Kidney epithelial cell (primary cell): ENCODE measurements at regions not wholly inside any gene's neighbourhood (a gene's known extent, or its start where the extent isn't known, plus 50 kb on each side); places are given as distances from the start of the nearest gene placed in this dataset.
A peak's percentile ranks its signal among the peaks of the same experiment; 100 is the strongest.

ENCODE experiments used
- DNase-seq: peaks from one replicate; pipeline ENCODE4 v3.0.0-alpha.2; 2010; ENCODE audit warnings: low read depth
- H3K27me3 ChIP-seq: 2 replicates; pipeline ENCODE4 v1.6.0; 2011; ENCODE audit warnings: low read length; ENCODE audit not compliant: control insufficient read depth, insufficient read depth
- H3K36me3 ChIP-seq: 2 replicates; pipeline ENCODE4 v1.5.1; 2011; ENCODE audit warnings: low read length; ENCODE audit not compliant: control insufficient read depth, insufficient read depth
- H3K4me3 ChIP-seq: 2 replicates; pipeline ENCODE4 v1.5.1; 2011; ENCODE audit warnings: low read depth, mild to moderate bottlenecking, control low read depth, low read length
- TF ChIP-seq, protein P1 (sequence below): IDR thresholded peaks from 2 replicates; pipeline ENCODE4 v1.5.1; 2011; ENCODE audit warnings: mild to moderate bottlenecking, moderate library complexity, low read length, control low read depth, inconsistent platforms; ENCODE audit not compliant: insufficient read depth, poor library complexity, severe bottlenecking

DNA sequence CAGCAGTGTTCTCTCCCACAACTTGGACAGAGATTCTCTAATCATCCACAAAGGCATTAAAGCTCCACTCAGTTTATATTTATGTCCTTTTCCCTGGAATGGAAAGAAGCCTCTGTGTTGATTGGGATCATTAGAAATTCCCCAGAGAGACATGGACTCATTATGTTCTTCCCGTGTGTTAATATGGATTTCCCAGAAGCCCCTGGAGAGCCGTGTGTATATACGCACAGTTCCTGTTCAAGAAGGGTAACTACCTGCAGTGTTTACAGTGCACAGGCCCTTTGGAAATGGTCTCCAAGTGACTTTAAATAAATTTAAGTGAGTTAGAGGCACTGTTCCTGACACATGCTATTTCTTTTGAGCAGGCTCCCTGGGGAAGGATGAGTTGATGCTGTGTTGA lies 428.0 kb upstream of the TMTC1 start:
- DNase-seq = no peak
- H3K4me3 ChIP-seq = no peak overlapping the region
- TF ChIP-seq, protein P1, sequence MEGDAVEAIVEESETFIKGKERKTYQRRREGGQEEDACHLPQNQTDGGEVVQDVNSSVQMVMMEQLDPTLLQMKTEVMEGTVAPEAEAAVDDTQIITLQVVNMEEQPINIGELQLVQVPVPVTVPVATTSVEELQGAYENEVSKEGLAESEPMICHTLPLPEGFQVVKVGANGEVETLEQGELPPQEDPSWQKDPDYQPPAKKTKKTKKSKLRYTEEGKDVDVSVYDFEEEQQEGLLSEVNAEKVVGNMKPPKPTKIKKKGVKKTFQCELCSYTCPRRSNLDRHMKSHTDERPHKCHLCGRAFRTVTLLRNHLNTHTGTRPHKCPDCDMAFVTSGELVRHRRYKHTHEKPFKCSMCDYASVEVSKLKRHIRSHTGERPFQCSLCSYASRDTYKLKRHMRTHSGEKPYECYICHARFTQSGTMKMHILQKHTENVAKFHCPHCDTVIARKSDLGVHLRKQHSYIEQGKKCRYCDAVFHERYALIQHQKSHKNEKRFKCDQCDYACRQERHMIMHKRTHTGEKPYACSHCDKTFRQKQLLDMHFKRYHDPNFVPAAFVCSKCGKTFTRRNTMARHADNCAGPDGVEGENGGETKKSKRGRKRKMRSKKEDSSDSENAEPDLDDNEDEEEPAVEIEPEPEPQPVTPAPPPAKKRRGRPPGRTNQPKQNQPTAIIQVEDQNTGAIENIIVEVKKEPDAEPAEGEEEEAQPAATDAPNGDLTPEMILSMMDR = no peak

DNA sequence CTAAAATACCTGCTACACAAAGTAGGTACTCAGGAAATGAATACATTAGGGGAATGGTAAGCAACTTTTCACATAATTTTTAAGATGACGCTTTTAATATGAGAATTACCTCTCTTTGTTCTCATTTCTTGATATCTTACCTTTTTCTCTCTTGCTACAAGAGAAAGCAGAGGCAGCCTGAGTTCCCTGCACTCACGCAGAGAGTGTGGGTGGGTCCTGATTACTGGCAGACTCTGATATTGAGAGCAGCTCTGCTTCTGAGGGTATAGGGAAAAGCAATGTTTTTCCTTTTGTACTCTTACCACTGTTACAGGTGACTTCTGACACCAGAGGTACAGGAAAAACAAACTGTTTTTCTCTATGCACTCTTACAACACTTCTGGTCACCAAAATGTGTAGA lies 420.2 kb upstream of the TMTC1 start:
- no peaks in the 10 kb centered on the region for H3K36me3 ChIP-seq
- no peak for DNase-seq
- TF ChIP-seq, protein P1 = no peak
- H3K27me3 ChIP-seq = peaks cover 14% of the 10 kb centered on the region
- H3K4me3 ChIP-seq = no peak overlapping the region

More for the DNA sequence above, 428.0 kb upstream of the TMTC1 start:
- H3K36me3 ChIP-seq = no peaks in the 10 kb centered on the region
- H3K27me3 ChIP-seq = no peaks in the 10 kb centered on the region

DNA sequence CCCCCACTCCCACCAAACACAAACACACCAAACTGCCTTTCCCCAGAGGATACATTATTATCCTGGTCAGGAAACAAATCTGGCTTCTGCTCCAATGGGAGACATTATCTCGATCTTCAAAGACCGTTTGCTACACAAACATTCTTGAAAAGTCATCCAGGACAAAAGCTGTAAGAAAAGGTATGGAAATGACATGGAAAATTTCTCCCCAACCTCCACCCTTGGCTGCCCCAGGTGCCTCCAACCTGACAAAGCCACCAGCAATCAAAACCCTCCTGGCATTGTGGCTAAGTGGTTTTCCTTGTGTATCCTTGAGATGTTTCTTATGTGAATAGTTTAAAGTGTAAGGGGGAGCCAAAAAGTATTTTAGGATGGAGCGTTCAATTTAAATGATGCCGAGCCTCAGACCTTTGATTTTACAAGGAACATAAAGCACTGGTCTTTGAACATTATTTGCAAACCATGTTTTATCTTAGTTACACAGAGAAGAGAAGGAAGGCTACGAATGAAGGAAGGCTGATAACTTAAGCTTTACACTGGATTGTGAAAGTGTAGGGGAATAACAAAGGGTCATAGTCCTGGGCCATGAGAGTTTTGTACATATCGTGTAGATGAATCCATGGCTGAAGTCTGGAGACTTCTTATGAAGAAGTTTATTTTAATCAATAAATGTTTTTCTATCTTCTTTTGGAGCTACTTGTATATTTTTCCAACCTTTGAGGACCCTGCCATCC lies 418.9 kb upstream of the TMTC1 start:
- Histone ChIP-seq H3K27me3 (peaks cover 14% of the 10 kb centered on the region), H3K36me3 (no peaks in the 10 kb centered on the region), H3K4me3 (no peak overlapping the region)
- TF ChIP-seq, protein P1 = no peak
- DNase-seq = no peak

DNA sequence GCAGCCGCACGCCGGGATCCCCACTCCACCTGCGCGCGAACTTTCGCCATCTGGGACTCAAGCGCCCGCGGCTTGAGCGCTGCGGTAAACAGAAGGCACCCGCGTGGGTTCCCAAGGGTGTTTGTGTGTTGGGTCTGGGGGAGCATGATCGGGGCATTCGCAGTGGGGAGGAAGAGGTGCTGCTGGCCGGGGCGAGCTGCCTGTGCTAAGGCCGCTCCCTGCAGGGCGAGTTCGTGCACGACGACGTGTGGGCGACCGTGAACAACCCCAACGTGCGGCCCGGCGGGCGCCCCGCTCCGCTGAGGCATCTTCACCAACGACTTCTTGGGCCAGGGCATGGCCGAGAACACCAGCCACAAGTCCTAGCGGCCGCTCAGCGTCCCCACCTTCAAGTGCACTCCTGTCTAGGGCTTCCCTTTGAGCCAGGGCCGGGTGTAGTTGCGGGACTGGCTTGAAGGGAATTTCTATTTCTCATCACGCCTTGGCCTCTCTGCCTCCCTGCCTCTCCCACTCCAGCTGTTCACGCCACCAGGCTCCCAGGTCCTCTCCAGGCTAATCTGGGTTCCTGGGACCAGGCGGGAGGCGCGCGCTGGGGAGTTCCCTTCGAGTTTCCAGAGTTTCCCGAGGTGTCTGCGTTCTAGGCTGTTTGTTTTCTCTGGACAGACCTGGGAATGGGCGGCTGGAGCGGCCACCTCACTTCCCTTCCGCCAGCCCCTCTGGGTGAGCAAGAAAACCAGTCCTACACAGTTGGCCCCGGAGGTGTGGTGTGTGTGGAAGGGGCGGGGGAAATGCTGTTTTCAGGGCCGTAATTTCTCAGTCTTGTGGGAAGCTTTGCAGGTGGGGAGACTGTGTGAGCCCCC lies 417.8 kb upstream of the TMTC1 start:
- TF ChIP-seq, protein P1 = no peak
- H3K27me3 ChIP-seq = peaks cover 14% of the 10 kb centered on the region
- H3K36me3 ChIP-seq = no peaks in the 10 kb centered on the region
- no peak for DNase-seq
- peak overlapping the region; percentile 8 for H3K4me3 ChIP-seq

DNA sequence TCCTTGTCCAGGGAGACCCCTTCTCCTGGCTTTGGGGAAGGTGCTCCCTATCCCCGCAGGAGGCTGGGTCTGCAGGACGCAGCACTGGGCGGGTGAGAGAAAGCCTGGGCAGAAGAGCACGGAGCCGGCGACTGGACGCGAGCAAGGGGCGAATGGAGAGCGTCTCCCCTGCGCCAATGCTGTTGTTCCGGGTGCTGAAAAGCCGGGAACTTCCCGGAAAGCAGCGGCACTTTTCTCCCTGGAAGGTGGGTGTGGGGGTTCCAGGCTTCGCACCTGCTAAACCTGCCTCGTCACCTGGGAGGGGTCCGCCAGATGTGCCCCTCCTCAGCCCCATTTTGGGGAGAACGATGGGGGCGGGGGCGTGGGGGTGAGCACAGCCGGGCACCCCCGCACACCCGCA lies 417.1 kb upstream of the TMTC1 start:
- Histone ChIP-seq H3K36me3 (no peaks in the 10 kb centered on the region), H3K27me3 (peaks cover 14% of the 10 kb centered on the region), H3K4me3 (peak overlapping the region; percentile 8)
- TF ChIP-seq, protein P1 = no peak
- DNase-seq = no peak
